ENCODE measurements at regions not wholly inside any gene's neighbourhood (a gene's known extent, or its start where the extent isn't known, plus 50 kb on each side); places are given as distances from the start of the nearest gene placed in this dataset.
A peak's percentile ranks its signal among the peaks of the same experiment; 100 is the strongest.

GRCh38 chr12:115761784-115762183 lies 515.7 kb downstream of the MED13L start:
- intact Hi-C loops (cut with DNase I): no loop called here
- no peaks in the 10 kb centered on the region for H3K4me1 ChIP-seq
- no peak overlapping the region for H3K4me3 ChIP-seq
- H3K27ac ChIP-seq: no peak overlapping the region
- ATAC-seq (no peak), DNase-seq (no peak)
- no peaks in the 10 kb centered on the region for H3K27me3 ChIP-seq
- H3K9me3 ChIP-seq: no peaks in the 10 kb centered on the region
- TF ChIP-seq CTCF (IDR thresholded peaks at IDR 0.05): no peak
- no peaks in the 10 kb centered on the region for H3K36me3 ChIP-seq

- TF ChIP-seq CTCF (IDR thresholded peaks at IDR 0.05): no peak
- Histone ChIP-seq H3K27me3 (peaks cover under 1% of the 10 kb centered on the region), H3K4me1 (no peaks in the 10 kb centered on the region), H3K9me3 (no peaks in the 10 kb centered on the region), H3K4me3 (no peak overlapping the region), H3K36me3 (no peaks in the 10 kb centered on the region), H3K27ac (no peak overlapping the region)
- DNase-seq (no peak), ATAC-seq (no peak)
- intact Hi-C loops (cut with DNase I): no loop called here
Measured at GRCh38 chr12:115760231-115760630, 517.3 kb downstream of the MED13L start.

- Histone ChIP-seq H3K9me3 (no peaks in the 10 kb centered on the region), H3K4me1 (no peaks in the 10 kb centered on the region), H3K27ac (peak overlapping the region; percentile 27), H3K27me3 (peaks cover 10% of the 10 kb centered on the region), H3K4me3 (no peak overlapping the region), H3K36me3 (no peaks in the 10 kb centered on the region)
- no peak for TF ChIP-seq CTCF (IDR thresholded peaks at IDR 0.05)
- DNase-seq (no peak), ATAC-seq (no peak)
- intact Hi-C loops (cut with DNase I): loop anchor here (10.0 kb wide), 1 partner anchor 156 kb away; no protein-coding TSS in a partner anchor
Measured at GRCh38 chr12:115758877-115759620, 518.4 kb downstream of the MED13L start.

GRCh38 chr12:115758183-115758582 lies 519.3 kb downstream of the MED13L start:
- H3K36me3 ChIP-seq: no peaks in the 10 kb centered on the region
- H3K27ac ChIP-seq: peak overlapping the region; percentile 27
- no peaks in the 10 kb centered on the region for H3K9me3 ChIP-seq
- no peak for TF ChIP-seq CTCF (IDR thresholded peaks at IDR 0.05)
- no peak for DNase-seq
- H3K4me1 ChIP-seq: no peaks in the 10 kb centered on the region
- no peak for ATAC-seq
- peaks cover 10% of the 10 kb centered on the region for H3K27me3 ChIP-seq
- H3K4me3 ChIP-seq: no peak overlapping the region
- intact Hi-C loops (cut with DNase I): loop anchor here (10.0 kb wide), 1 partner anchor 157 kb away; no protein-coding TSS in a partner anchor

- Histone ChIP-seq H3K36me3 (no peaks in the 10 kb centered on the region), H3K4me3 (no peak overlapping the region), H3K9me3 (no peaks in the 10 kb centered on the region), H3K27ac (no peak overlapping the region), H3K27me3 (peaks cover 10% of the 10 kb centered on the region), H3K4me1 (peaks cover 5% of the 10 kb centered on the region)
- ATAC-seq (no peak), DNase-seq (no peak)
- intact Hi-C loops (cut with DNase I): loop anchor here (10.0 kb wide), 1 partner anchor 158 kb away; no protein-coding TSS in a partner anchor
- no peak for TF ChIP-seq CTCF (IDR thresholded peaks at IDR 0.05)
Measured at GRCh38 chr12:115756804-115757203, 520.7 kb downstream of the MED13L start.
